Neural cell (in vitro differentiated cells): ENCODE measurements at regions not wholly inside any gene's neighbourhood (a gene's known extent, or its start where the extent isn't known, plus 50 kb on each side); places are given as distances from the start of the nearest gene placed in this dataset.

Experiments used
- H2AFZ ChIP-seq: fragments of 200-600, 300-800 bp; sonication (generic), shearing (Covaris generic); 2 replicates; pipeline ENCODE4 v1.6.0; 2014; ENCODE audit warnings: low read depth, mild to moderate bottlenecking, antibody characterized with exemption, low read length, moderate library complexity
- H3F3A ChIP-seq: fragments of 200-600 bp; shearing (Covaris generic); 2 replicates; pipeline ENCODE4 v1.6.1; 2016; ENCODE audit warnings: mild to moderate bottlenecking, moderate library complexity, mixed read lengths, antibody characterized with exemption, low read length; ENCODE audit not compliant: insufficient read depth, poor library complexity, severe bottlenecking
- H3K27ac ChIP-seq: fragments of 200-600, 300-800 bp; sonication (generic), shearing (Covaris generic); 2 replicates; pipeline ENCODE4 v1.5.1; 2014; ENCODE audit warnings: mild to moderate bottlenecking, low read length, moderate library complexity
- H3K27me3 ChIP-seq: fragments of 300-800, 200-600 bp; sonication (generic), shearing (Covaris generic); 2 replicates; pipeline ENCODE4 v1.6.0; 2014; ENCODE audit warnings: mild to moderate bottlenecking, low read depth, low read length, moderate library complexity; ENCODE audit not compliant: insufficient read depth
- H3K36me3 ChIP-seq: fragments of 300-800, 200-600 bp; sonication (generic), shearing (Covaris generic); 2 replicates; pipeline ENCODE4 v1.5.1; 2014; ENCODE audit warnings: mild to moderate bottlenecking, antibody characterized with exemption, low read length, moderate library complexity; ENCODE audit not compliant: insufficient read depth
- H3K4me2 ChIP-seq: fragments of 300-800, 200-600 bp; sonication (generic), shearing (Covaris generic); 2 replicates; pipeline ENCODE4 v1.6.0; 2014; ENCODE audit warnings: mild to moderate bottlenecking, low read length
- H3K4me3 ChIP-seq: fragments of 300-800, 200-600 bp; sonication (generic), shearing (Covaris generic); 2 replicates; pipeline ENCODE4 v1.5.1; 2014; ENCODE audit warnings: mild to moderate bottlenecking, low read length, moderate library complexity
- H3K79me2 ChIP-seq: fragments of 200-600 bp; shearing (Covaris generic); replicated peaks from 2 replicates; pipeline ENCODE4 v1.6.0; 2014; ENCODE audit warnings: mild to moderate bottlenecking, low read length, moderate library complexity; ENCODE audit not compliant: insufficient read depth
- H3K9ac ChIP-seq: fragments of 300-800, 200-600 bp; sonication (generic), shearing (Covaris generic); 2 replicates; pipeline ENCODE4 v1.6.1; 2016; ENCODE audit warnings: mild to moderate bottlenecking, low read length, mixed read lengths
- H3K9me2 ChIP-seq: fragments of 200-600 bp; shearing (Covaris generic); 2 replicates; pipeline ENCODE4 v1.6.1; 2016; ENCODE audit warnings: mild to moderate bottlenecking, low read length, mixed read lengths; ENCODE audit not compliant: insufficient read depth
- H3K9me3 ChIP-seq: fragments of 200-600, 300-800 bp; sonication (generic), shearing (Covaris generic); 2 replicates; pipeline ENCODE4 v1.6.1; 2016; ENCODE audit warnings: mild to moderate bottlenecking, mixed run types, low read length, moderate library complexity, mixed read lengths
- H4K20me1 ChIP-seq: fragments of 200-600 bp; shearing (Covaris generic); 2 replicates; pipeline ENCODE4 v1.6.1; 2016; ENCODE audit warnings: mild to moderate bottlenecking, mixed run types; ENCODE audit not compliant: insufficient read depth
- EP300 ChIP-seq: fragments of 450-650 bp; conservative IDR thresholded peaks from 2 replicates; pipeline ENCODE4 v1.6.1; 2014; ENCODE audit warnings: antibody characterized with exemption, mild to moderate bottlenecking, moderate library complexity; ENCODE audit not compliant: poor library complexity, severe bottlenecking
- EZH2 ChIP-seq: fragments of 200-600, 300-800 bp; shearing (Covaris generic), sonication (generic); IDR thresholded peaks from 2 replicates; pipeline ENCODE4 v1.6.1; 2014; ENCODE audit warnings: antibody characterized with exemption, low read length, borderline replicate concordance, mild to moderate bottlenecking; ENCODE audit not compliant: insufficient read depth, poor library complexity, severe bottlenecking
- MXI1 ChIP-seq: fragments of 450-650 bp; conservative IDR thresholded peaks from 2 replicates; pipeline ENCODE4 v1.6.1; 2014; ENCODE audit warnings: antibody characterized with exemption, mild to moderate bottlenecking; ENCODE audit not compliant: poor library complexity, severe bottlenecking
- POLR2AphosphoS5 ChIP-seq: IDR thresholded peaks from 2 replicates; pipeline ENCODE4 v1.6.1; 2012
- RAD21 ChIP-seq: fragments of 450-650 bp; conservative IDR thresholded peaks from 2 replicates; pipeline ENCODE4 v1.6.1; 2014; ENCODE audit warnings: antibody characterized with exemption, mild to moderate bottlenecking, moderate library complexity
- SMC3 ChIP-seq: fragments of 450-650 bp; conservative IDR thresholded peaks from 2 replicates; pipeline ENCODE4 v1.6.1; 2014; ENCODE audit warnings: antibody characterized with exemption, mild to moderate bottlenecking, moderate library complexity; ENCODE audit not compliant: poor library complexity
- TAF1 ChIP-seq: IDR thresholded peaks from 2 replicates; pipeline ENCODE4 v1.6.1; 2012; ENCODE audit warnings: low read depth
- TF ChIP-seq, protein P1 (sequence below): IDR thresholded peaks from 2 replicates; pipeline ENCODE4 v1.6.1; 2012; ENCODE audit warnings: borderline replicate concordance
- TF ChIP-seq, protein P2 (sequence below): fragments of 450-650 bp; IDR thresholded peaks from 2 replicates; pipeline ENCODE4 v1.5.1; 2014; ENCODE audit warnings: antibody characterized with exemption, mild to moderate bottlenecking, moderate library complexity; ENCODE audit not compliant: poor library complexity, severe bottlenecking

DNA sequence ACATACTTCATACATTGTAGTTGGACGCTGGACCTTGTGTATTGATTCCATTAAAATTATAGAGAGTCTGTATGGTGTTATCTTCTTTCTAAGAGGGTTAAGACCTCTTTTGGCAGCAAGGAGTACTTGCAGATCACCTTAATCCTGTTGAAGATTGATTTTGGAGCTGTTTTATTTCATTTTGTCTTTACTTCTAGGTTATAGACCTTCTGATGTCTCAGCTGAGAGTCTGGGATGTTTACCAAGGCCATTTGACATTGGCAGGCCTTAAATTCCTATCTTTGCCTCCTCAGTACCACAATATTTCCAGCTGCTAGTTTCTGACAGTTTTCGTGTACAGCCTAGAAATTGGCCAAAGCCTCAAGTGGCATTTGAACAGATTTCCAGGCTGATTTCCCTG, 338.0 kb downstream of the LMO4 start:
- Histone ChIP-seq H3K4me2 (no peak overlapping the region), H3K9me2 (no peaks in the 10 kb centered on the region), H3K27ac (no peak overlapping the region), H3F3A (no peaks in the 10 kb centered on the region), H3K9ac (no peak overlapping the region), H3K27me3 (no peaks in the 10 kb centered on the region), H2AFZ (no peak overlapping the region), H3K4me3 (no peak overlapping the region), H3K79me2 (no peaks in the 10 kb centered on the region), H3K36me3 (no peaks in the 10 kb centered on the region), H3K9me3 (no peaks in the 10 kb centered on the region), H4K20me1 (no peaks in the 10 kb centered on the region)
- no peak for TF ChIP-seq EP300
- TF ChIP-seq, protein P1, sequence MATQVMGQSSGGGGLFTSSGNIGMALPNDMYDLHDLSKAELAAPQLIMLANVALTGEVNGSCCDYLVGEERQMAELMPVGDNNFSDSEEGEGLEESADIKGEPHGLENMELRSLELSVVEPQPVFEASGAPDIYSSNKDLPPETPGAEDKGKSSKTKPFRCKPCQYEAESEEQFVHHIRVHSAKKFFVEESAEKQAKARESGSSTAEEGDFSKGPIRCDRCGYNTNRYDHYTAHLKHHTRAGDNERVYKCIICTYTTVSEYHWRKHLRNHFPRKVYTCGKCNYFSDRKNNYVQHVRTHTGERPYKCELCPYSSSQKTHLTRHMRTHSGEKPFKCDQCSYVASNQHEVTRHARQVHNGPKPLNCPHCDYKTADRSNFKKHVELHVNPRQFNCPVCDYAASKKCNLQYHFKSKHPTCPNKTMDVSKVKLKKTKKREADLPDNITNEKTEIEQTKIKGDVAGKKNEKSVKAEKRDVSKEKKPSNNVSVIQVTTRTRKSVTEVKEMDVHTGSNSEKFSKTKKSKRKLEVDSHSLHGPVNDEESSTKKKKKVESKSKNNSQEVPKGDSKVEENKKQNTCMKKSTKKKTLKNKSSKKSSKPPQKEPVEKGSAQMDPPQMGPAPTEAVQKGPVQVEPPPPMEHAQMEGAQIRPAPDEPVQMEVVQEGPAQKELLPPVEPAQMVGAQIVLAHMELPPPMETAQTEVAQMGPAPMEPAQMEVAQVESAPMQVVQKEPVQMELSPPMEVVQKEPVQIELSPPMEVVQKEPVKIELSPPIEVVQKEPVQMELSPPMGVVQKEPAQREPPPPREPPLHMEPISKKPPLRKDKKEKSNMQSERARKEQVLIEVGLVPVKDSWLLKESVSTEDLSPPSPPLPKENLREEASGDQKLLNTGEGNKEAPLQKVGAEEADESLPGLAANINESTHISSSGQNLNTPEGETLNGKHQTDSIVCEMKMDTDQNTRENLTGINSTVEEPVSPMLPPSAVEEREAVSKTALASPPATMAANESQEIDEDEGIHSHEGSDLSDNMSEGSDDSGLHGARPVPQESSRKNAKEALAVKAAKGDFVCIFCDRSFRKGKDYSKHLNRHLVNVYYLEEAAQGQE: no peak
- no peak for TF ChIP-seq MXI1
- TF ChIP-seq TAF1: no peak
- TF ChIP-seq POLR2AphosphoS5: no peak
- no peak for TF ChIP-seq RAD21
- TF ChIP-seq EZH2: no peak
- no peak for TF ChIP-seq SMC3
- TF ChIP-seq, protein P2, sequence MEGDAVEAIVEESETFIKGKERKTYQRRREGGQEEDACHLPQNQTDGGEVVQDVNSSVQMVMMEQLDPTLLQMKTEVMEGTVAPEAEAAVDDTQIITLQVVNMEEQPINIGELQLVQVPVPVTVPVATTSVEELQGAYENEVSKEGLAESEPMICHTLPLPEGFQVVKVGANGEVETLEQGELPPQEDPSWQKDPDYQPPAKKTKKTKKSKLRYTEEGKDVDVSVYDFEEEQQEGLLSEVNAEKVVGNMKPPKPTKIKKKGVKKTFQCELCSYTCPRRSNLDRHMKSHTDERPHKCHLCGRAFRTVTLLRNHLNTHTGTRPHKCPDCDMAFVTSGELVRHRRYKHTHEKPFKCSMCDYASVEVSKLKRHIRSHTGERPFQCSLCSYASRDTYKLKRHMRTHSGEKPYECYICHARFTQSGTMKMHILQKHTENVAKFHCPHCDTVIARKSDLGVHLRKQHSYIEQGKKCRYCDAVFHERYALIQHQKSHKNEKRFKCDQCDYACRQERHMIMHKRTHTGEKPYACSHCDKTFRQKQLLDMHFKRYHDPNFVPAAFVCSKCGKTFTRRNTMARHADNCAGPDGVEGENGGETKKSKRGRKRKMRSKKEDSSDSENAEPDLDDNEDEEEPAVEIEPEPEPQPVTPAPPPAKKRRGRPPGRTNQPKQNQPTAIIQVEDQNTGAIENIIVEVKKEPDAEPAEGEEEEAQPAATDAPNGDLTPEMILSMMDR: no peak

- no peaks in the 10 kb centered on the region for H3K9me2 ChIP-seq
- no peaks in the 10 kb centered on the region for H3F3A ChIP-seq
- no peaks in the 10 kb centered on the region for H3K9me3 ChIP-seq
- H3K36me3 ChIP-seq: no peaks in the 10 kb centered on the region
- no peaks in the 10 kb centered on the region for H4K20me1 ChIP-seq
- no peak overlapping the region for H2AFZ ChIP-seq
- H3K9ac ChIP-seq: no peak overlapping the region
- no peak overlapping the region for H3K27ac ChIP-seq
- no peaks in the 10 kb centered on the region for H3K27me3 ChIP-seq
- no peak overlapping the region for H3K4me2 ChIP-seq
- no peak overlapping the region for H3K4me3 ChIP-seq
- TF ChIP-seq, protein P2: no peak
- TF ChIP-seq MXI1 (no peak), TAF1 (no peak), RAD21 (no peak), POLR2AphosphoS5 (no peak), EP300 (no peak), SMC3 (no peak), EZH2 (no peak)
- TF ChIP-seq, protein P1: no peak
- H3K79me2 ChIP-seq: no peaks in the 10 kb centered on the region
Observed at GRCh38 chr1:87669674-87670073, 341.0 kb downstream of the LMO4 start.
